ENCODE measurements at regions not wholly inside any gene's neighbourhood (a gene's known extent, or its start where the extent isn't known, plus 50 kb on each side); places are given as distances from the start of the nearest gene placed in this dataset.

GRCh38 chr1:80170811-80171485 is 1164.4 kb upstream of the ADGRL4 start:
- no peak for TF ChIP-seq ZNF274 (IDR thresholded peaks at IDR 0.05; ENCODE audit: low read depth, low read length)
- TF ChIP-seq SUZ12 (IDR thresholded peaks at IDR 0.05; ENCODE audit: extremely low read depth, insufficient read depth, insufficient read length), result no peak
- TF ChIP-seq YY1 (IDR thresholded peaks at IDR 0.05; ENCODE audit: insufficient read depth, insufficient read length), result no peak
